Thyroid gland (tissue), 4 donors: ENCODE measurements at regions not wholly inside any gene's neighbourhood (a gene's known extent, or its start where the extent isn't known, plus 50 kb on each side); places are given as distances from the start of the nearest gene placed in this dataset.
A peak's percentile ranks its signal among the peaks of the same experiment; 100 is the strongest.

Source experiments
- POLR2A ChIP-seq, 2 donors: fragments of 450-650 bp; IDR thresholded peaks; one replicate each; pipeline ENCODE4 v1.6.1; 2017; ENCODE audit warnings: antibody characterized with exemption in 2 of 2, mild to moderate bottlenecking in 2 of 2, moderate library complexity in 1 of 2
- TF ChIP-seq, protein P1 (sequence below), 6 experiments: fragments of 200-600 bp in 3 of 6; fragments of 450-650 bp in 3 of 6; sonication (generic) in 3 of 6; IDR thresholded peaks; one replicate each; pipeline ENCODE4 v1.5.1; 2016 to 2019; ENCODE audit warnings: antibody characterized with exemption in 6 of 6, mild to moderate bottlenecking in 2 of 6, inconsistent platforms in 1 of 6, moderate library complexity in 1 of 6

DNA sequence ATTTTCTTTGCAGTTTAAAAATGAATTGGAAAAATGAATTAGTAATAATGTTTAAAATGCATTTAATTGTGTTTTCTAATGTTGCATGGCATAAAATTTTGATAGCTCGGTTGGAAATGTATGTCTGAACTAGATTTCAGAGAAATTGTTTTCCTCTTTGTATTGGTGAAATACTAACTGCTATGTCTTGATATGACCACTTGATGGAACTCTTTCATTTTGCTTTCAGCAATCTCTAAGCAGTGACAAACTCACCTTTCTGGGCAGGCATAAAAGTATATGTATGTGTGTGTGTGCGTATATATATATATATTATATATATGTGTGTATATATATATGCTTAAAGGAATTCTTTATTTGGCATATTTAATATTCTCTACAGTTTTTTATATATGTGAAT, 239.3 kb upstream of the ZNF717 start:
- TF ChIP-seq, protein P1, sequence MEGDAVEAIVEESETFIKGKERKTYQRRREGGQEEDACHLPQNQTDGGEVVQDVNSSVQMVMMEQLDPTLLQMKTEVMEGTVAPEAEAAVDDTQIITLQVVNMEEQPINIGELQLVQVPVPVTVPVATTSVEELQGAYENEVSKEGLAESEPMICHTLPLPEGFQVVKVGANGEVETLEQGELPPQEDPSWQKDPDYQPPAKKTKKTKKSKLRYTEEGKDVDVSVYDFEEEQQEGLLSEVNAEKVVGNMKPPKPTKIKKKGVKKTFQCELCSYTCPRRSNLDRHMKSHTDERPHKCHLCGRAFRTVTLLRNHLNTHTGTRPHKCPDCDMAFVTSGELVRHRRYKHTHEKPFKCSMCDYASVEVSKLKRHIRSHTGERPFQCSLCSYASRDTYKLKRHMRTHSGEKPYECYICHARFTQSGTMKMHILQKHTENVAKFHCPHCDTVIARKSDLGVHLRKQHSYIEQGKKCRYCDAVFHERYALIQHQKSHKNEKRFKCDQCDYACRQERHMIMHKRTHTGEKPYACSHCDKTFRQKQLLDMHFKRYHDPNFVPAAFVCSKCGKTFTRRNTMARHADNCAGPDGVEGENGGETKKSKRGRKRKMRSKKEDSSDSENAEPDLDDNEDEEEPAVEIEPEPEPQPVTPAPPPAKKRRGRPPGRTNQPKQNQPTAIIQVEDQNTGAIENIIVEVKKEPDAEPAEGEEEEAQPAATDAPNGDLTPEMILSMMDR (IDR thresholded peaks at IDR 0.05): peak in 1 of 6 experiments; percentile 12
- no peak for TF ChIP-seq POLR2A (IDR thresholded peaks at IDR 0.05)
